HEK293T (cell line): ENCODE measurements at regions not wholly inside any gene's neighbourhood (a gene's known extent, or its start where the extent isn't known, plus 50 kb on each side); places are given as distances from the start of the nearest gene placed in this dataset.

ENCODE experiments used
- BHLHE40 ChIP-seq: fragments of 450-650 bp; IDR thresholded peaks from 2 replicates; pipeline ENCODE4 v1.6.1; 2016; ENCODE audit warnings: mild to moderate bottlenecking, moderate library complexity, borderline replicate concordance
- SP1 ChIP-seq: fragments of 450-650 bp; IDR thresholded peaks from 2 replicates; pipeline ENCODE4 v1.6.1; 2017
- TARDBP ChIP-seq: fragments of 450-650 bp; IDR thresholded peaks from 2 replicates; pipeline ENCODE4 v1.6.1; 2016

GRCh38 chr1:55997536-55997935 is 581.8 kb downstream of the PLPP3 start:
- no peak for TF ChIP-seq BHLHE40
- TF ChIP-seq SP1, result no peak
- no peak for TF ChIP-seq TARDBP
